Fibroblast of skin of left quadriceps (primary cell): ENCODE measurements at regions not wholly inside any gene's neighbourhood (a gene's known extent, or its start where the extent isn't known, plus 50 kb on each side); places are given as distances from the start of the nearest gene placed in this dataset.
"Not testable (repeated sequence)": the region's sequence is repeated elsewhere in the genome, so short reads cannot be mapped to it uniquely, and the experiment has no call there.

Source experiments
- DNase-seq, 2 experiments: peaks; one replicate each; pipeline ENCODE4 v3.0.0-alpha.2; 2013; ENCODE audit warnings: low read depth in 2 of 2

- not testable (repeated sequence) for DNase-seq
Measured at GRCh38 chr19:28538579-28538978, 674.4 kb downstream of the UQCRFS1 start.

GRCh38 chr19:28537896-28538295 is 675.1 kb downstream of the UQCRFS1 start:
- DNase-seq = no peak

- no peak for DNase-seq
Measured at GRCh38 chr19:28537079-28537478, 675.9 kb downstream of the UQCRFS1 start.

- DNase-seq = no peak
Measured at GRCh38 chr19:28535352-28535775, 677.6 kb downstream of the UQCRFS1 start.

GRCh38 chr19:28534766-28535351 is 678.1 kb downstream of the UQCRFS1 start:
- no peak for DNase-seq

GRCh38 chr19:28532765-28533341 is 680.1 kb downstream of the UQCRFS1 start:
- no peak for DNase-seq

GRCh38 chr19:28531979-28532378 is 681.0 kb downstream of the UQCRFS1 start:
- DNase-seq = no peak

- DNase-seq = no peak
Measured at GRCh38 chr19:28530406-28531035, 682.4 kb downstream of the UQCRFS1 start.

- no peak for DNase-seq
Measured at GRCh38 chr19:28526038-28526437, 686.9 kb downstream of the UQCRFS1 start.

GRCh38 chr19:28523619-28524018 is 689.3 kb downstream of the UQCRFS1 start:
- DNase-seq = no peak

- no peak for DNase-seq
Measured at GRCh38 chr19:28522545-28522922, 690.4 kb downstream of the UQCRFS1 start.

GRCh38 chr19:28521614-28522544 is 691.1 kb downstream of the UQCRFS1 start:
- DNase-seq = no peak

- no peak for DNase-seq
Measured at GRCh38 chr19:28520998-28521568, 691.9 kb downstream of the UQCRFS1 start.

- no peak for DNase-seq
Measured at GRCh38 chr19:28519952-28520861, 692.7 kb downstream of the UQCRFS1 start.

- DNase-seq = no peak
Measured at GRCh38 chr19:28519218-28519779, 693.7 kb downstream of the UQCRFS1 start.

- no peak for DNase-seq
Measured at GRCh38 chr19:28516415-28516872, 696.5 kb downstream of the UQCRFS1 start.

GRCh38 chr19:28514166-28514565 is 698.8 kb downstream of the UQCRFS1 start:
- DNase-seq = no peak

- DNase-seq = no peak
Measured at GRCh38 chr19:28511655-28512054, 701.3 kb downstream of the UQCRFS1 start.

- no peak for DNase-seq
Measured at GRCh38 chr19:28509079-28509895, 703.7 kb downstream of the UQCRFS1 start.

GRCh38 chr19:28508666-28509065 is 704.3 kb downstream of the UQCRFS1 start:
- no peak for DNase-seq
